HepG2 (cell line): ENCODE measurements at regions not wholly inside any gene's neighbourhood (a gene's known extent, or its start where the extent isn't known, plus 50 kb on each side); places are given as distances from the start of the nearest gene placed in this dataset.
A peak's percentile ranks its signal among the peaks of the same experiment; 100 is the strongest.

Source experiments
- ATAC-seq: fragments of 200-7000 bp; cut with Tn5 transposase; 3 replicates; pipeline ENCODE4 v1.9.1; 2020; ENCODE audit warnings: mild to moderate bottlenecking, moderate library complexity
- BruUV-seq: library from RNA; stranded (reverse); fragments of 400-500 nt; replicated peaks from 2 replicates; lab custom pipeline; 2021; lab: Mats Ljungman, UMichigan
- CTCF ChIA-PET: fragments of 300-600 bp; formaldehyde crosslinking; extraction: SDS; loops from one replicate; lab custom pipeline; 2021; ENCODE audit warnings: low total read pairs, inconsistent platforms, low intra/inter-chr PET ratio; lab: Yijun Ruan, JAX
- POLR2A ChIA-PET: fragments of 350-600 bp; sonication (Branson Sonifier 250); formaldehyde crosslinking; loops from one replicate; lab custom pipeline; 2020; ENCODE audit warnings: antibody characterized with exemption, inconsistent platforms; lab: Yijun Ruan, JAX
- DNase-seq: peaks from one replicate; pipeline ENCODE4 v3.0.0-alpha.2; 2015; ENCODE audit warnings: low spot score
- FAIRE-seq: peaks from 3 replicates; lab custom pipeline; 2011; peaks lifted over from hg19 to GRCh38; lab: Jason Lieb, UNC
- H2AFZ ChIP-seq: one replicate; pipeline ENCODE4 v1.6.1; 2011; ENCODE audit warnings: low read length, inconsistent platforms
- H3K27ac ChIP-seq: fragments of 300-600 bp; 3 replicates; pipeline ENCODE4 v1.8.0; 2011; ENCODE audit warnings: mixed run types, mild to moderate bottlenecking, mixed read lengths, low read length, inconsistent platforms; ENCODE audit not compliant: insufficient read depth; ENCODE audit errors: extremely low read length
- H3K27me3 ChIP-seq, 2 experiments: fragments of 200-600 bp in 1 of 2; 2 replicates in 1 of 2; 3 replicates in 1 of 2; pipeline versions ENCODE4 v1.6.0 to v1.8.0; 2011; ENCODE audit warnings: low read length in 2 of 2, mild to moderate bottlenecking in 2 of 2, moderate library complexity in 2 of 2, inconsistent platforms in 1 of 2; ENCODE audit not compliant: insufficient read depth in 2 of 2, control insufficient read depth in 1 of 2
- H3K36me3 ChIP-seq, 2 experiments: fragments of 200-600 bp in 1 of 2; replicated peaks in 1 of 2; 2 replicates in 1 of 2; 3 replicates in 1 of 2; pipeline versions ENCODE4 v1.5.1 to v1.8.0; 2011; ENCODE audit warnings: low read length in 2 of 2, inconsistent platforms in 1 of 2; ENCODE audit not compliant: insufficient read depth in 2 of 2, control insufficient read depth in 1 of 2
- H3K4me1 ChIP-seq: 2 replicates; pipeline ENCODE4 v1.5.1; 2012; ENCODE audit warnings: low read length, inconsistent platforms; ENCODE audit not compliant: insufficient read depth
- H3K4me2 ChIP-seq: 2 replicates; pipeline ENCODE4 v1.6.0; 2011; ENCODE audit warnings: low read depth, low read length, inconsistent platforms
- H3K4me3 ChIP-seq, 3 experiments: fragments of 200-600 bp in 1 of 3; sonication (generic), shearing (Covaris generic) in 1 of 3; replicated peaks in 1 of 3; 2 replicates each; pipeline ENCODE4 v1.5.1; 2011 to 2016; ENCODE audit warnings: low read length in 3 of 3, inconsistent platforms in 2 of 3, low read depth in 2 of 3, mild to moderate bottlenecking in 2 of 3, control low read depth in 1 of 3, mixed read lengths in 1 of 3; ENCODE audit not compliant: insufficient read depth in 1 of 3
- H3K79me2 ChIP-seq: one replicate; pipeline ENCODE4 v1.6.1; 2011; ENCODE audit warnings: low read length, inconsistent platforms; ENCODE audit not compliant: insufficient read depth
- H3K9ac ChIP-seq: 2 replicates; pipeline ENCODE4 v1.6.0; 2011; ENCODE audit warnings: mild to moderate bottlenecking, low read depth, low read length, inconsistent platforms; ENCODE audit not compliant: insufficient read depth
- H3K9me3 ChIP-seq: 2 replicates; pipeline ENCODE4 v1.5.1; 2012; ENCODE audit warnings: mild to moderate bottlenecking, low read length
- H4K20me1 ChIP-seq: 2 replicates; pipeline ENCODE4 v1.6.0; 2011; ENCODE audit warnings: inconsistent platforms, mild to moderate bottlenecking, low read length, moderate library complexity; ENCODE audit not compliant: insufficient read depth
- CEBPB ChIP-seq: IDR thresholded peaks from 2 replicates; pipeline ENCODE4 v1.6.1; 2011; ENCODE audit warnings: low read depth, low read length, improper control_type of control experiment, borderline replicate concordance
- DBP ChIP-seq: sonication (generic); formaldehyde crosslinking; IDR thresholded peaks from 2 replicates; pipeline ENCODE4 v1.4.0; 2020; ENCODE audit warnings: missing genetic modification reagents; ENCODE audit errors: not compliant biosample characterization
- ETV5 ChIP-seq: IDR thresholded peaks from 2 replicates; pipeline ENCODE4 v1.6.1; 2018; ENCODE audit warnings: missing biosample characterization, missing genetic modification reagents, inconsistent platforms, borderline replicate concordance
- FOXA3 ChIP-seq: IDR thresholded peaks from 2 replicates; pipeline ENCODE4 v1.6.1; 2016; ENCODE audit warnings: missing genetic modification reagents, missing compliant biosample characterization
- GABPB1 ChIP-seq: IDR thresholded peaks from 2 replicates; pipeline ENCODE4 v1.6.1; 2016; ENCODE audit warnings: mild to moderate bottlenecking, missing genetic modification reagents, moderate library complexity, missing compliant biosample characterization
- LCORL ChIP-seq, 2 experiments: fragments of 450-650 bp in 1 of 2; sonication (generic) in 1 of 2; formaldehyde crosslinking in 1 of 2; IDR thresholded peaks; 2 replicates each; pipeline versions ENCODE4 v1.5.0 to v1.6.1; 2017 to 2020; ENCODE audit warnings: antibody characterized with exemption in 1 of 2, missing genetic modification reagents in 1 of 2
- NR2F6 ChIP-seq, 2 experiments: IDR thresholded peaks; 2 replicates each; pipeline ENCODE4 v1.6.1; 2016; ENCODE audit warnings: antibody characterized with exemption in 1 of 2, mild to moderate bottlenecking in 1 of 2
- RAD21 ChIP-seq: fragments of 450-650 bp; formaldehyde crosslinking; IDR thresholded peaks from 2 replicates; pipeline ENCODE4 v1.5.0; 2020; ENCODE audit warnings: mild to moderate bottlenecking
- RARA ChIP-seq: IDR thresholded peaks from 2 replicates; pipeline ENCODE4 v1.6.1; 2016; ENCODE audit warnings: missing genetic modification reagents, missing compliant biosample characterization
- SAP130 ChIP-seq: IDR thresholded peaks from 2 replicates; pipeline ENCODE4 v1.6.1; 2016; ENCODE audit warnings: low read depth
- SMC3 ChIP-seq: IDR thresholded peaks from 2 replicates; pipeline ENCODE4 v1.6.1; 2011; ENCODE audit warnings: low read length, improper control_type of control experiment
- SRSF1 ChIP-seq: fragments of 200-400 bp; formaldehyde crosslinking; optimal IDR thresholded peaks from 2 replicates; pipeline ENCODE3; 2017; ENCODE audit warnings: mild to moderate bottlenecking, low read depth, low read length, moderate library complexity
- STAG1 ChIP-seq: sonication (generic); formaldehyde crosslinking; IDR thresholded peaks from 2 replicates; pipeline ENCODE4 v1.4.0; 2020; ENCODE audit warnings: missing genetic modification reagents
- TCF12 ChIP-seq, 2 experiments: fragments of 450-650 bp in 1 of 2; sonication (generic) in 1 of 2; formaldehyde crosslinking in 1 of 2; IDR thresholded peaks; 2 replicates each; pipeline versions ENCODE4 v1.6.1 to v1.8.0; 2017 to 2022; ENCODE audit warnings: antibody characterized with exemption in 1 of 2, mild to moderate bottlenecking in 1 of 2, missing genetic modification reagents in 1 of 2, moderate library complexity in 1 of 2
- ZFY ChIP-seq: sonication (generic); formaldehyde crosslinking; IDR thresholded peaks from 2 replicates; pipeline ENCODE4 v1.4.0; 2020; ENCODE audit warnings: missing genetic modification reagents
- ZNF274 ChIP-seq: sonication (generic); formaldehyde crosslinking; IDR thresholded peaks from 2 replicates; pipeline ENCODE4 v1.5.1; 2020; ENCODE audit warnings: mild to moderate bottlenecking, missing genetic modification reagents
- ZNF501 ChIP-seq: sonication (generic); formaldehyde crosslinking; IDR thresholded peaks from 2 replicates; pipeline ENCODE4 v1.5.1; 2020; ENCODE audit warnings: mild to moderate bottlenecking, moderate library complexity, missing genetic modification reagents
- ZNF766 ChIP-seq: sonication (generic); formaldehyde crosslinking; IDR thresholded peaks from 2 replicates; pipeline ENCODE4 v1.5.0; 2020; ENCODE audit warnings: missing genetic modification reagents, borderline replicate concordance
- WGBS: methylation state at CpG from one replicate; pipeline ENCODE4 v1.1.6; 2017; ENCODE audit warnings: low lambda C conversion rate; 5-methylcytosine and 5-hydroxymethylcytosine counted together
- in situ Hi-C: cut with HindIII; loops from 2 replicates; pipeline ENCODE4 v1.10.0; 2017; ENCODE audit warnings: low pct_unique_long_range_greater_than_20kb; ENCODE audit not compliant: extremely low pct_ligation_motif_present
- intact Hi-C: fragments of 100-400 bp; cut with micrococcal nuclease; formaldehyde crosslinking; loops from one replicate; pipeline ENCODE4 v1.10.0; 2022; ENCODE audit not compliant: unreplicated experiment
- TF ChIP-seq, protein P1 (sequence below), 2 experiments: fragments of 450-650 bp in 1 of 2; sonication (generic) in 1 of 2; formaldehyde crosslinking; IDR thresholded peaks; 2 replicates each; pipeline versions ENCODE4 v1.5.0 to v1.8.0; 2020 to 2022; ENCODE audit warnings: mild to moderate bottlenecking in 1 of 2, missing genetic modification reagents in 1 of 2
- TF ChIP-seq, protein P2 (sequence below): IDR thresholded peaks from 2 replicates; pipeline ENCODE4 v1.6.1; 2016; ENCODE audit warnings: mild to moderate bottlenecking

DNA sequence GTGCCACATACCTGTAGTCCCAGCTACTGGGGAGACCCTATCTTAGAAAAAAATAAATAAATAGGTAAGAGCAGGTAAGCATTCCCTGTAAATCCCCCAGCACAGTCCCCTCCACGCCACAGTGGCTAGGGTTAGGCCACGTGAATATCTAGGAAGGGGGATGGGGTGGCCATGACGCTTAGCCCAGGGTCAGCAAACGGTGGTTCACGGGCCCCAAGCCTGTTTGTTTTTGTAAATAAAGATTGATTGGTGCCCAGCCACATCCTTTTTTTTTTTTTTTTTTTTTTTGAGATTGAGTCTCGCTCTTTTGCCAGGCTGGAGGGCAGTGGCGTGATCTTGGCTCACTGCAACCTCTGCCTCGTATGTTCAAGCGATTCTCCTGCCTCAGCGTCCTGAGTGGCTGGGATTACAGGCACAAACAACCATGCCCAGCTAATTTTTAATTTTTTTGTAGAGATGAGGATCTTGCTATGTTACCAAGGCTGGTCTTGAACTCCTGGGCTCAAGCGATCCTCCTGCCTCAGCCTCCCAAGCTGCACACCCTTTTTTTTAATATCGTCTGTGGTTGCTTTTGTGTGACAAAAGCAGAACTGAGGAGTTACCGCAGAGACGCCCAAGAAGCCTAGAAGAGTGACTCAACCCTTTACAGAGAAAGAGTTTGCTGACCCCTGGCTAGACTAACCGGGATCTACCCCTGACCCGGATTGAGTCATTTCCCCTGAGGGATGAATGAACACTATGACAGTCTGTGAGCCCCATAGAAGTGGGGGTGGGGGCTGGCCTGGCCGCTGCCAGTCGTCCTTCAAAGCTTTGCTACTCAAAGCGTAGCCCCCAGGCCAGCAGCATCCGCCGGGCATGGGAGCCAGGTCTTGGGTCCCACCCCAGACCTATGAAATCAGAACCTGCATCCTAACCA, 113.7 kb upstream of the NCOR2 start:
- in situ Hi-C loops: no loop called here
- BruUV-seq: no TSS peak
- Histone ChIP-seq H2AFZ (no peak overlapping the region), H3K4me2 (peak overlapping the region; percentile 69), H3K9ac (peak overlapping the region; percentile 49), H3K4me1 (peaks cover 90% of the 10 kb centered on the region), H3K36me3 (no peaks in the 10 kb centered on the region), H3K27ac (no peak overlapping the region), H3K9me3 (no peaks in the 10 kb centered on the region), H3K4me3 (peak overlapping the region in 2 of 3 experiments; percentile 22 to 58; a peak in 4 of 6 replicates), H4K20me1 (no peaks in the 10 kb centered on the region), H3K27me3 (peaks cover 2 to 51% of the 10 kb centered on the region in 2 experiments), H3K79me2 (no peaks in the 10 kb centered on the region)
- 10% methylated on average over 13 of the region's 21 CpGs for WGBS
- FAIRE-seq (no peak), ATAC-seq (peak; percentile 56), DNase-seq (peak; percentile 80)
- intact Hi-C loops: no loop called here
- ChIA-PET CTCF (no interaction called here), POLR2A (no interaction called here)
- no peak for TF ChIP-seq LCORL (IDR thresholded peaks at IDR 0.05)
- TF ChIP-seq LCORL (CRISPR knock-in tag; IDR thresholded peaks at IDR 0.05): peak; percentile 42; the same call in 1 of the 2 replicates
- peak; percentile 45 for TF ChIP-seq STAG1
- peak; percentile 58 for TF ChIP-seq FOXA3
- TF ChIP-seq ZNF501: 0 out of 2 replicates have a peak, but pooled peaks have one; percentile 27
- peak; percentile 30 for TF ChIP-seq SAP130 (CRISPR knock-in tag)
- no peak for TF ChIP-seq ZNF274
- 0 out of 2 replicates have a peak, but pooled peaks have one; percentile 29 for TF ChIP-seq ZFY (CRISPR knock-in tag)
- TF ChIP-seq SRSF1: no peak
- TF ChIP-seq NR2F6 (IDR thresholded peaks at IDR 0.05): peak; percentile 57; the same call in 1 of the 2 replicates
- TF ChIP-seq NR2F6 (CRISPR knock-in tag; IDR thresholded peaks at IDR 0.05): peak; percentile 65; the same call in 1 of the 2 replicates
- TF ChIP-seq ETV5 (CRISPR knock-in tag): peak; percentile 49; the same call in 1 of the 2 replicates
- peak; percentile 32; the same call in 1 of the 2 replicates for TF ChIP-seq RAD21 (CRISPR knock-in tag)
- peak; percentile 10; the same call in 1 of the 2 replicates for TF ChIP-seq SMC3
- TF ChIP-seq DBP (CRISPR knock-in tag): no peak
- TF ChIP-seq, protein P1, sequence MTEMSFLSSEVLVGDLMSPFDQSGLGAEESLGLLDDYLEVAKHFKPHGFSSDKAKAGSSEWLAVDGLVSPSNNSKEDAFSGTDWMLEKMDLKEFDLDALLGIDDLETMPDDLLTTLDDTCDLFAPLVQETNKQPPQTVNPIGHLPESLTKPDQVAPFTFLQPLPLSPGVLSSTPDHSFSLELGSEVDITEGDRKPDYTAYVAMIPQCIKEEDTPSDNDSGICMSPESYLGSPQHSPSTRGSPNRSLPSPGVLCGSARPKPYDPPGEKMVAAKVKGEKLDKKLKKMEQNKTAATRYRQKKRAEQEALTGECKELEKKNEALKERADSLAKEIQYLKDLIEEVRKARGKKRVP (CRISPR knock-in tag; IDR thresholded peaks at IDR 0.05): 0 out of 4 replicates have a peak, but pooled peaks of 1 of the 2 experiments have one; percentile 26
- TF ChIP-seq RARA (CRISPR knock-in tag): peak; percentile 81
- TF ChIP-seq ZNF766 (CRISPR knock-in tag): no peak
- peak; percentile 33; the same call in 1 of the 2 replicates for TF ChIP-seq GABPB1
- TF ChIP-seq CEBPB: peak; percentile 15; the same call in 1 of the 2 replicates
- TF ChIP-seq, protein P2, sequence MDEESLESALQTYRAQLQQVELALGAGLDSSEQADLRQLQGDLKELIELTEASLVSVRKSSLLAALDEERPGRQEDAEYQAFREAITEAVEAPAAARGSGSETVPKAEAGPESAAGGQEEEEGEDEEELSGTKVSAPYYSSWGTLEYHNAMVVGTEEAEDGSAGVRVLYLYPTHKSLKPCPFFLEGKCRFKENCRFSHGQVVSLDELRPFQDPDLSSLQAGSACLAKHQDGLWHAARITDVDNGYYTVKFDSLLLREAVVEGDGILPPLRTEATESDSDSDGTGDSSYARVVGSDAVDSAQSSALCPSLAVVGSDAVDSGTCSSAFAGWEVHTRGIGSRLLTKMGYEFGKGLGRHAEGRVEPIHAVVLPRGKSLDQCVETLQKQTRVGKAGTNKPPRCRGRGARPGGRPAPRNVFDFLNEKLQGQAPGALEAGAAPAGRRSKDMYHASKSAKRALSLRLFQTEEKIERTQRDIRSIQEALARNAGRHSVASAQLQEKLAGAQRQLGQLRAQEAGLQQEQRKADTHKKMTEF (CRISPR knock-in tag): peak; percentile 19; the same call in 1 of the 2 replicates
- TF ChIP-seq TCF12 (IDR thresholded peaks at IDR 0.05): no peak
- 0 out of 2 replicates have a peak, but pooled peaks have one; percentile 25 for TF ChIP-seq TCF12 (CRISPR knock-in tag; IDR thresholded peaks at IDR 0.05)
